Calu3 (cell line): ENCODE measurements at regions not wholly inside any gene's neighbourhood (a gene's known extent, or its start where the extent isn't known, plus 50 kb on each side); places are given as distances from the start of the nearest gene placed in this dataset.

Source experiments
- BruUV-seq: library from RNA; stranded (reverse); fragments of 400-500 nt; replicated peaks from 2 replicates; lab custom pipeline; 2021; lab: Mats Ljungman, UMichigan
- CTCF ChIA-PET: fragments of 300-600 bp; sonication (Branson Sonifier 250); formaldehyde crosslinking; loops from one replicate; lab custom pipeline; 2022; ENCODE audit warnings: antibody characterized with exemption; lab: Charles Lee
- DNase-seq: peaks from one replicate; pipeline ENCODE4 v3.0.0; 2022
- H3K27ac Mint-ChIP-seq: one replicate; pipeline ENCODE4 v1.8.0; 2022; ENCODE audit warnings: mixed read lengths; ENCODE audit not compliant: unreplicated experiment
- H3K27me3 Mint-ChIP-seq: one replicate; pipeline ENCODE4 v1.8.0; 2022; ENCODE audit warnings: mixed read lengths; ENCODE audit not compliant: unreplicated experiment
- H3K36me3 Mint-ChIP-seq: one replicate; pipeline ENCODE4 v1.8.0; 2022; ENCODE audit warnings: mild to moderate bottlenecking, moderate library complexity, mixed read lengths; ENCODE audit not compliant: insufficient read depth, unreplicated experiment
- H3K4me1 Mint-ChIP-seq: one replicate; pipeline ENCODE4 v1.8.0; 2022; ENCODE audit warnings: mild to moderate bottlenecking, low read depth, mixed read lengths; ENCODE audit not compliant: unreplicated experiment
- H3K4me3 Mint-ChIP-seq: one replicate; pipeline ENCODE4 v1.8.0; 2022; ENCODE audit warnings: mild to moderate bottlenecking, low read depth, moderate library complexity, mixed read lengths; ENCODE audit not compliant: unreplicated experiment
- H3K9me3 Mint-ChIP-seq: one replicate; pipeline ENCODE4 v1.8.0; 2022; ENCODE audit warnings: low read depth, mixed read lengths; ENCODE audit not compliant: unreplicated experiment
- CTCF ChIP-seq: fragments of 200-600 bp; IDR thresholded peaks from one replicate; pipeline ENCODE4 v1.8.0; 2022; ENCODE audit warnings: antibody characterized with exemption; ENCODE audit not compliant: unreplicated experiment
- intact Hi-C: fragments of 100-400 bp; cut with micrococcal nuclease; formaldehyde crosslinking; loops from one replicate; pipeline ENCODE4 v1.10.0; 2022; ENCODE audit not compliant: unreplicated experiment

GRCh38 chr18:54672846-54673475, 81.9 kb downstream of the DYNAP start:
- DNase-seq = peak; percentile 39
- H3K27ac Mint-ChIP-seq = peak overlapping the region; percentile 81
- H3K9me3 Mint-ChIP-seq = peaks cover 2% of the 10 kb centered on the region
- TF ChIP-seq CTCF = no peak
- CTCF ChIA-PET = interaction anchor here (1.2 kb wide), 1 partner anchor 316 kb away, joined by 3 read pairs; no protein-coding TSS in a partner anchor
- H3K4me1 Mint-ChIP-seq = peaks cover 11% of the 10 kb centered on the region
- H3K27me3 Mint-ChIP-seq = no peaks in the 10 kb centered on the region
- H3K4me3 Mint-ChIP-seq = peak overlapping the region; percentile 32
- no TSS peak for BruUV-seq
- H3K36me3 Mint-ChIP-seq = no peaks in the 10 kb centered on the region
- intact Hi-C loops = loop anchor here (5.0 kb wide), 1 partner anchor 281 kb away; no protein-coding TSS in a partner anchor

GRCh38 chr18:54673936-54674335, 82.9 kb downstream of the DYNAP start:
- no TSS peak for BruUV-seq
- H3K27me3 Mint-ChIP-seq = no peaks in the 10 kb centered on the region
- intact Hi-C loops = loop anchor here (5.0 kb wide), 1 partner anchor 282 kb away; no protein-coding TSS in a partner anchor

GRCh38 chr18:54675076-54675475, 84.0 kb downstream of the DYNAP start:
- TF ChIP-seq CTCF = no peak
- Mint-ChIP-seq H3K27me3 (no peaks in the 10 kb centered on the region), H3K27ac (no peak overlapping the region), H3K4me3 (no peak overlapping the region), H3K4me1 (peaks cover 21% of the 10 kb centered on the region), H3K36me3 (peaks cover 6% of the 10 kb centered on the region), H3K9me3 (peaks cover 2% of the 10 kb centered on the region)
- CTCF ChIA-PET = no interaction called here
- intact Hi-C loops = no loop called here
- DNase-seq = no peak
- BruUV-seq = no TSS peak

More at GRCh38 chr18:54673936-54674335, 82.9 kb downstream of the DYNAP start:
- no peak for DNase-seq
- peaks cover 2% of the 10 kb centered on the region for H3K9me3 Mint-ChIP-seq
- H3K36me3 Mint-ChIP-seq = no peaks in the 10 kb centered on the region
- peaks cover 11% of the 10 kb centered on the region for H3K4me1 Mint-ChIP-seq
- CTCF ChIA-PET = no interaction called here
- no peak for TF ChIP-seq CTCF
- H3K27ac Mint-ChIP-seq = no peak overlapping the region
- H3K4me3 Mint-ChIP-seq = no peak overlapping the region

GRCh38 chr18:54679318-54680149, 88.5 kb downstream of the DYNAP start:
- intact Hi-C loops = loop anchor here (1.0 to 5.0 kb wide), 5 partner anchors 96 to 304 kb away; no protein-coding TSS in a partner anchor
- no peak overlapping the region for H3K4me3 Mint-ChIP-seq
- CTCF ChIA-PET = interaction anchor here (0.6 to 2.3 kb wide), 10 partner anchors 96 to 460 kb away, joined by 3 to 17 read pairs (median 3); partner anchors contain the start of gene RAB27B
- DNase-seq = peak; percentile 46
- BruUV-seq = no TSS peak
- H3K9me3 Mint-ChIP-seq = peaks cover 2% of the 10 kb centered on the region
- peaks cover 31% of the 10 kb centered on the region for H3K4me1 Mint-ChIP-seq
- no peaks in the 10 kb centered on the region for H3K27me3 Mint-ChIP-seq
- H3K36me3 Mint-ChIP-seq = peaks cover 6% of the 10 kb centered on the region
- peak; percentile 25 for TF ChIP-seq CTCF
- H3K27ac Mint-ChIP-seq = peak overlapping the region; percentile 14
